ENCODE measurements at regions not wholly inside any gene's neighbourhood (a gene's known extent, or its start where the extent isn't known, plus 50 kb on each side); places are given as distances from the start of the nearest gene placed in this dataset.

DNA sequence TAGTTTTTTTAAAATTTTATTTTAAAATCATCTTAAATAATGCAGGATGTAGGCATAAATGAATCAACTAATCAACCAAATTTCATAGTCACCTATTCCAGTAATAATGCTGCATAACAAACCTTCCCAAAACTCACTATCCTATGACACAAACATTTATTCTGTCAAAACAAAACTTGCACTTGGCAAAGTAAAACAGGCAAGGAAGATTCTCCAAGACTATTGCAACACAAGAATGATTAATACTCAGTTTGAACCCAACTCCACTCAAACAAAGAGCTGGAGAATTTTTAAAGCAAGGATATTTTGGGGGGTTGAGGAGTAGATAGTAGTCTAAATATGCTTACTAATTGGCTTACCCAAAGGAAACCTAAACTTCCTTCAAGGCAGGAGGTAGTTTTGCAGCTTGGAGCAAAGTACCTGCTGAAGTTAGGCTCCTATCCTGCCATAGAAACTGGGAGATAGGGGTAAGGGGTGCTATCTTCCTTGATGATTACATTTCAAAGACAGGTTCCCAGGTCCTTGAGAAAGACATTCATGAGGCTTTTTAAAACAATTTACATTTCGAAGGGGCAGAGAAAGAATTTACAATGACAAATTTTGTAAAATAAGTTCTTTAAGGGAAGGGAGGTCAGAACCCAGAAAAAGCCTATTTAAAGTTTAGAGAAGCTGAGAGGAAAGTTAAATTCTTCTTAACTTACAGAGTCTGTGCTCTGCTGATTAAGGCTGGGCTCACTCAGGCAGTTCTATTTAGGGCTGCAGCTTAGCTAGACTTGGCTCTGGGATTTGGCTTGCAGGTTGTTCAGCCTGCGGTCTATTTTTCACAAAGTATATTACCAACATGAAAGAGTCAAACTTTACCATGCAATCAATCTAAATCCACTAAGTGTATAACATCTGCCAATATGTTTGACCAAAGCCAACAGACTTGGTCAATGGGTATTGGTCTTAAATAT lies 549.0 kb downstream of the KCTD12 start:
- no peak for TF ChIP-seq POLR2A (IDR thresholded peaks at IDR 0.05)
- TF ChIP-seq, protein P1, sequence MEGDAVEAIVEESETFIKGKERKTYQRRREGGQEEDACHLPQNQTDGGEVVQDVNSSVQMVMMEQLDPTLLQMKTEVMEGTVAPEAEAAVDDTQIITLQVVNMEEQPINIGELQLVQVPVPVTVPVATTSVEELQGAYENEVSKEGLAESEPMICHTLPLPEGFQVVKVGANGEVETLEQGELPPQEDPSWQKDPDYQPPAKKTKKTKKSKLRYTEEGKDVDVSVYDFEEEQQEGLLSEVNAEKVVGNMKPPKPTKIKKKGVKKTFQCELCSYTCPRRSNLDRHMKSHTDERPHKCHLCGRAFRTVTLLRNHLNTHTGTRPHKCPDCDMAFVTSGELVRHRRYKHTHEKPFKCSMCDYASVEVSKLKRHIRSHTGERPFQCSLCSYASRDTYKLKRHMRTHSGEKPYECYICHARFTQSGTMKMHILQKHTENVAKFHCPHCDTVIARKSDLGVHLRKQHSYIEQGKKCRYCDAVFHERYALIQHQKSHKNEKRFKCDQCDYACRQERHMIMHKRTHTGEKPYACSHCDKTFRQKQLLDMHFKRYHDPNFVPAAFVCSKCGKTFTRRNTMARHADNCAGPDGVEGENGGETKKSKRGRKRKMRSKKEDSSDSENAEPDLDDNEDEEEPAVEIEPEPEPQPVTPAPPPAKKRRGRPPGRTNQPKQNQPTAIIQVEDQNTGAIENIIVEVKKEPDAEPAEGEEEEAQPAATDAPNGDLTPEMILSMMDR (IDR thresholded peaks at IDR 0.05): no peak

Data from testis (tissue), 2 donors.